MM.1S (cell line): ENCODE measurements at regions not wholly inside any gene's neighbourhood (a gene's known extent, or its start where the extent isn't known, plus 50 kb on each side); places are given as distances from the start of the nearest gene placed in this dataset.

Experiments
- EZH2phosphoT487 ChIP-seq: fragments of 300-600 bp; sonication (generic); IDR thresholded peaks from 2 replicates; pipeline ENCODE4 v1.6.1; 2018; ENCODE audit warnings: antibody characterized with exemption, low read length
- TF ChIP-seq, protein P1 (sequence below): fragments of 300-600 bp; sonication (generic); IDR thresholded peaks from 2 replicates; pipeline ENCODE4 v1.5.1; 2016; ENCODE audit warnings: antibody characterized with exemption, low read length, mixed read lengths

- no peak for TF ChIP-seq EZH2phosphoT487
- TF ChIP-seq, protein P1, sequence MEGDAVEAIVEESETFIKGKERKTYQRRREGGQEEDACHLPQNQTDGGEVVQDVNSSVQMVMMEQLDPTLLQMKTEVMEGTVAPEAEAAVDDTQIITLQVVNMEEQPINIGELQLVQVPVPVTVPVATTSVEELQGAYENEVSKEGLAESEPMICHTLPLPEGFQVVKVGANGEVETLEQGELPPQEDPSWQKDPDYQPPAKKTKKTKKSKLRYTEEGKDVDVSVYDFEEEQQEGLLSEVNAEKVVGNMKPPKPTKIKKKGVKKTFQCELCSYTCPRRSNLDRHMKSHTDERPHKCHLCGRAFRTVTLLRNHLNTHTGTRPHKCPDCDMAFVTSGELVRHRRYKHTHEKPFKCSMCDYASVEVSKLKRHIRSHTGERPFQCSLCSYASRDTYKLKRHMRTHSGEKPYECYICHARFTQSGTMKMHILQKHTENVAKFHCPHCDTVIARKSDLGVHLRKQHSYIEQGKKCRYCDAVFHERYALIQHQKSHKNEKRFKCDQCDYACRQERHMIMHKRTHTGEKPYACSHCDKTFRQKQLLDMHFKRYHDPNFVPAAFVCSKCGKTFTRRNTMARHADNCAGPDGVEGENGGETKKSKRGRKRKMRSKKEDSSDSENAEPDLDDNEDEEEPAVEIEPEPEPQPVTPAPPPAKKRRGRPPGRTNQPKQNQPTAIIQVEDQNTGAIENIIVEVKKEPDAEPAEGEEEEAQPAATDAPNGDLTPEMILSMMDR, result no peak
Observed at GRCh38 chr1:165047994-165048393, 308.5 kb downstream of the LMX1A start.
